CD4-positive, alpha-beta T cell treated with Interleukin-12 subunit alpha and Interleukin-12 subunit beta, for 1 hour (primary cell): ENCODE measurements at regions not wholly inside any gene's neighbourhood (a gene's known extent, or its start where the extent isn't known, plus 50 kb on each side); places are given as distances from the start of the nearest gene placed in this dataset.

ENCODE experiments used
- DNase-seq: peaks from one replicate; pipeline ENCODE4 v3.0.0-alpha.2; 2020

DNA sequence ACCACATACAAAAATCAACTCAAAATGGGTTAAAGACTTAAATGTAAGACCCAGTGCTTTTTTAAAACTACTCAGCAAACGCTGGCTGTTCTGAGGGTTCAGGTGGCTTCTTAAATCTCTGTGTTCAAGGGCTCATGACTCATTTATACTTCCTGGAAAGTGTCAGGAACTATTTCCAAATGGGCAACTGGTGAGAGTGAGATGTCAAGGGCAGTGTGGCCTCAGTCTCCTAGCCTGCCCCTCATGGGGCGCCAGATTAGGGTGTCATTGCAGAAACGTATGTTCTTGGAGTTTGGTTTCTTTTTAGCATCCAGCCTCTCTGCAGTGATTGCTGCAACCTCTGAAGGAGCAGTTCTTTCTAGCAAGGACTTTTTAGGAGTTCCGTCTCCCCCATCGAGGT is 485.4 kb downstream of the TNS1 start:
- DNase-seq, result no peak

DNA sequence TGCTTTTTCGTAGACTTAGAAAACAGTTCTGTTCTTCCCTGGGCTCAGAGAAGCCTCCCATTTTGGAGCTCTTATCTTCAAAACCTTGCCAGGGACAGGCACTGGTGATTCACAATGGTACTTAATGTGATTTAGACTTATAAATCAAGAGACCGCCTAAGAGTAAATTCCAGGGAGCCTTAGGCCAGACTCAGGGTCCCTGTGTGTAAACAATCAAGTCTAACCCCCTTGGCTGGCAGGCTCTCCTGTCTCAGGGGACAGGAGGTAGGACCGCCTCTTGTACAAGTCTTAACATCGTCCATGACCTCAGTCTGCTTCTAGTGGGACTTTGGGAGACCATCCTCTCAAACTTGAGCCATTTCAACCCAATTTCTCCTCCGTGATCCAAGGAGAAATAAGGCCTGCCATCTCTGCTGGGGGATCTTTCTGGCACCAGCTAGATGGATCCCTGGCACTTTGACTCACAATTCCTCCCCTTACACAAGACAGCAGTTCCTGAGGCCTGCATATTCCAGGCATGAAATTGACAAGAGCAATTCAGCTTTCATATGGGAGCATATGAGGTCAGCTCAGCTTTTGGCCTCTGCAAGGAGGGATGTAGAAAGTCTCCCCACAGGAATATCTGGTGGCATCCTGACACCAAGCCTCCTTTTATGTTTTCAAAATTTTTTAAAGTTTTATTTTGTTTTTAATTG is 487.0 kb downstream of the TNS1 start:
- DNase-seq, result no peak

DNA sequence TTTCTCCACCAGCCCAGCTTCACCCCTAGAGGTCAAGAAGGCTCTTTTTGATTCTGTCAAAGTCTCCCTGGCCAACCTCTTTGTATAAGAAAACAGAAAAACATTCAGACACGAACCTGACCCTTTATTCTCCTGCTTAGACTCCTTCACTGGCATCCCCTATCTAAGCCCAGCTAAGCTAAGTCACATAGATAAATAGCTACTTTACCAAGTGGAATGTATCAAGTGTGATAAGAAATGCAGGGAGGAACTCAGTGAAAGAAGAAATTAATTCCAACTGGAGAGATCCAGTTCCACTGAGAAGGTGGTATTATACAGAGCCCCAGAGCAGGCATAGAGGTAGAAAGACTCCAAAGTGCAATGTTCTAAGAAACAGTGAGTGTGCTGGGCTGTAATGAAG is 489.5 kb downstream of the TNS1 start:
- DNase-seq, result no peak

DNA sequence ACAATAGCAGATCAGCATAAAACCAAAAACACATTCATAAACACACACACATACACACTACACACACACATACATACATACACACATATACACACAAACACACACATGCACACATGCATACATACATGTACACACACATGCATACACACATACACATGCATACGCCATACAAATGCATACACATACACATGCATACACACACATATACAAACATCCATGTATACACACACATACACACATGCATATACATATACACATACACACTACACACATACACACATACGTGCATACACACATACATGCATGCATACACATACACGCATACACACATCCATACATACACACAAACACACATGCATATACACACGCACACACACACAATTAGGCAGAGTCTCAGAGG is 490.1 kb downstream of the TNS1 start:
- no peak for DNase-seq

DNA sequence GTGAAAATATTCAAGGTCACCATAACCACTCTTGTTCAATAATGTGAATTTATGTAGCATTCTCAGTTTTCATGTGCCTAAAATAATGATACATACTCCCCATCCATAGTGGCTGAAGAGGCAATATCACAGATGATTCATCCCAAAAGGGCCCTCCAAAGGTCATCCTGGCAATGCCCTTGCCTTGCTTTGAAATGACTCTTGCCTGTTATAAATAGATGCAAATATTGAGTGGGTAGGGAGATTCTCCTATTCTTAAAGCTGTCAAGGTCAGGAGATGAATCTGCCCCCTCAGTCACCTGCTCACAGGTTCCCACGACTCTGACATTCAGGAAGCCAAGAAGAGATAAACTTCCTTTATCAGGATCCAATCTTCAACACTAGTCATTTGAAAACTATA is 490.5 kb downstream of the TNS1 start:
- DNase-seq, result no peak

DNA sequence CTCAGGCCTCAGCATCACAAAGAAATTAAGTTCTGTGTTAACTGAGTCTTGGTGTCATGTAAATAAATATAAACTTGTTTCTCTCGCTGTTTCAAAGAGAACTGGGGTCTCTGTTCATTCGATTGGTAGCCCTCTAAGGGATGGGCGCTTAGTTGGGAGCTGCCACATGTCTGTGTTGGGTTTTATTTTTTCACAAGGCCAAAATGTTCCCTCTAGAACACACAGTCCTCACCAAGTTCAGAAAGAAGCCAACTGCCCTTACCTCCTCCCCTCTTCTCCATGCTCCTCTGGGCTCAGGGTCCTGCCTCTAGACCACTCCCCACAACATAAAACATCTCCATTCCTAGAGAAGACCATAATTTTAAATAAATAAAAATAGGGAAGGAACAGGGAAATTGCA is 490.9 kb downstream of the TNS1 start:
- no peak for DNase-seq

DNA sequence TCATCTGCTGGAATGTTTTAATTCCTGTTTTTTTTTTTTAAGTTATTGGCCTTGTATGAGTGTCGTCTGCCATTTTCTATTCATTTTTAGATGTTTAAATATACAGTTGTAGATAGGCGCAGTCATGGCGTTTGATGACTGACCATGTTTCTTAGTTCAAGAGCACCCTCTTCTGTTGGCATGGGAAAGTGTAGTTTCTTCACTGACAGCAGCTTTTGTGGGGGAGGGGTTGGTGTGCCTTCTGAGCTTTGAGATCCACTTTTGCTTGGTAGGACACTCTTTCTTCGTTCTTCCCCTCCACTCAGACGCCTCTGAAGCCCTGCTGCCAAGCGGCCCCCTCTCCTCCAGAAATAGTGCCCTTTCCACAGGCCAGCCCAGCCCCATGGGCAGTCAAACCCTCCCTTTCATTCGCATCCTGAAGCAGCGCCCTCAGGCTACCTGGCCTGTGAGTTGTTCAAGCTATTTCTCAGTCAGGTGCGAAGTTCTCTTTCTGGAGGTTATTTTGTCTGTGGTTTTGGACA is 492.0 kb downstream of the TNS1 start:
- peak; percentile 22 for DNase-seq

DNA sequence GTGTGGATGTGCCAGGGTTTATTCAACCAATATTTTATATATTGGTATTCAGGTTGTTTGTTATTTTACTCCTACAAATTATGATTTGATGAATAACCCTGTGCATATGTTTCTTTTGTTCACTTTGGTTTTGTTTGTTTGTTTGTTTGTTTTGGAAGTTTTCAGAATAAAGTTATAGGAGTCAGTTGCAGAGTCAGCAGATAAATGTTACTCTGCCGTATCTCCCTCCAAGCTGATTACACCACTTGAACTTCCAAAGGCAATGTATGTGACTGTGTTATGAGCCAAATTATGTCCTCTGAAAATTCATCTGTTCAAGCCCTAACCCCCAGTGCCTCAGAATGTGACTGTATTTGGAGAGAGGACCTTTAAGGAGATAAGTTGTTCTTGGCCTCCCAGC is 497.5 kb downstream of the TNS1 start:
- no peak for DNase-seq

DNA sequence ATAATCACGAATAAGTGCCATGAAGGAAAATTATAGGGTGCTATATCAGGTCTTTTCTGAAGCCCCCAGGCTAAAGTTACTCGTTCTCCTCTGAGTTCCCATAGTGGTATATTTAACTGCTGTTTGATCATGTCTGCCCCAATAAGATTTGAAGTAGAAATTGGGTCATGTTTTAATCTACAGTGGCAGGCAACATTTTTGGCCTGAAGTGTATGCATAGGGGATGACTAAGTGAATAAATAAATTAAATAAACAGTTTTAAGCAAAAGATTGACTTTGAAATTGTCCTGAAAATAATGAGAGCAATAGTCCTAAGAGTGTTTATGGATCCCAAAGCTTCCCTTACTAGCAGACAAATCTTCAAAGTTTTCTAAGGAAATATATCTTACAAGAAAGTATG is 500.9 kb downstream of the TNS1 start:
- no peak for DNase-seq

DNA sequence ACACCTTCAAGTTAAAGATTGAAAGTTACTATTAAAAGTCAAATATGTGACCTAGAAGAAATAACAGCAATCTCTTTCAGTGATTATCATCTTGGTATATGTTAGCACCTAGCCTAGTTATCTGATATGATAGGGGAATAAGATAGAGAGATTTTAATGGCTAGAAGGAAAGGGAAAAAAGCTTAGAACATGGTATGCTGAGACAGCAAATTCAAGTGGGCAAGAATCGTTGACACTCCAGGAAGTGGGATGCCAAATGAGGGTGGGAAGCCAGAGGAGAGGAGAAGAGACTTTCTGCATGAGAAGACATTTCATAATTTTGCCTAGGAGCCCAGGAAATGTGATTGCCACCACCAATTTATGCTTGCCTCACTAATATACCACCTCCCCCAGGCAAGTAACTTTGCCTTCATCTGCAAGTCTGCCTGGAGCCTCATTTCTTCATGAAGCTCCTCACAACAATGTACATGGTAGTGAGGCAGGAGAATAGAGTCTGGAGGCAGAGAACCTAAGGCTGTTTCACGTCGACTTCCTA is 504.9 kb downstream of the TNS1 start:
- DNase-seq, result no peak

DNA sequence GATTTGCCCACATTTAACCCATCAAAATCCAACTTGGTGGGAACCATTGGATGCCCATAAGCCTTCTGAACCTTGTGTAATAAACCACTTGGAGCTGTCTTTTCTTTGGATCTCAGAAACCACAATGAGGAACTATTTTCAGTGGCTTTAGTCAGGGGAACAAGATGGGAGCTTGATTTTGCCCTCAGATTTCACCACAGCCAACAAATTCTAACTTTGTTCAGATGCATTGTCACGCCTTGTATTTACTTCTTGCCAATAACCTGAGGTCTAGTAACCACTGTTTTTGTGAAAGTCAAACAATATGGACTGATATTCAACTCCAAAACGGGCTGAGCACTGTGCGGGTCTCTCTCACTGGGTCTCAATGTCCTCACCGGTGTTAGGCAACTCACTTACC is 508.2 kb downstream of the TNS1 start:
- DNase-seq, result no peak

DNA sequence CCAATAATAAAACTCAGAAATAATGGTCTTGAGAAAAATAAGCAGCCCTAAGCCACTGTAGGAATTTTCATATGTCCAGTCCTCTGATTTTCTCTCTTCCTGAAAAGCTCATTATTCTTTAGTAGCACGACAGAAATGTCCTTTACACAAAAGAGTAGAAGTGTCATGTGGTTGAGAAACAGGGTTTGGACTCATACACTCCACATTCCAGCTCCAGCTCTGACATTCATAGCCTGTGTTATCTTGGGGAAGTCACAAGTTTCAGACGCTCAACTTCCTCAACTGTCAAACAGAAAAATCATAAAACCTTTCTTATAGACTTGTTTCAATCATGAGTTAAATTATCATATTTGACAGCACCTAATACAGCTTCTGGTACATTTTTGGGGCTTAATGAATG is 511.5 kb downstream of the TNS1 start:
- DNase-seq, result no peak

DNA sequence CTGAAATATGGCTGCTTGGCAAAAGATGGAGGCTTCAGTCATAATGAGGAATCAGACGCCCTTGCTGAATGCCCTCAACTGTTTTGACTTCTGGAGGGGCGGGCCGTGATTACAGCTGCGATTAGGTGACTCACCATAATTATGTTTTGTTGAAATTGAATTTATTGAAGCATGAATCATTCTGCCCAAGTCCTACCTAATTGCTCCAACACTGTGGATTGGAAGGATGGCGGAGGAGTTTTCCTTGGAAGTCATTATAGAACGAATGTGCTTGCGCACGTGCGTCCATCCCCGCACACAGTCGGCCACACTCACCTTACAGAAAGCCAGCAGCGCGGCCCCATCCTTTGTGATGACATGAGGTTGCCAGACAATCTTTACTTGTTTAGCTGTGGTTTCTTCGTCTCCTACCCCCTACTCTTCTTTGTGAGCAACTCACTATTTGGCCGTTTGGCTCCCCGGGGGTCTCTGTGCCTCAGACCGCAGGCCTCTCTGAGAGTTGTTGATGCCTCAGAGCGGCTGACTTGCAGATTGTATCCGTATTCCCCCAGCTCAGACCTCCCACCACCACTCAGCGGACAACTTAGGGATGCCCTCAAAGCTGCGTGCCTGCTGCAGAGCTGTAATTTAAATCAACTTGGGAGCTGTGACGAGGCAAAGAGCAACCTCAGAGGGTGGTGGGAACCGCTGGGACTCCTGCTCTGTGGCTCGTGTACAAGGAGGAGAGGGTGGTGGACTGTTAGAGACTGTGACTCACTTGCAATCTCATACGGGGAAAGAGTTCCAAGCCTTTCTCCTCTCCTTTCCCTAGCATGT is 513.4 kb downstream of the TNS1 start:
- DNase-seq, result no peak

DNA sequence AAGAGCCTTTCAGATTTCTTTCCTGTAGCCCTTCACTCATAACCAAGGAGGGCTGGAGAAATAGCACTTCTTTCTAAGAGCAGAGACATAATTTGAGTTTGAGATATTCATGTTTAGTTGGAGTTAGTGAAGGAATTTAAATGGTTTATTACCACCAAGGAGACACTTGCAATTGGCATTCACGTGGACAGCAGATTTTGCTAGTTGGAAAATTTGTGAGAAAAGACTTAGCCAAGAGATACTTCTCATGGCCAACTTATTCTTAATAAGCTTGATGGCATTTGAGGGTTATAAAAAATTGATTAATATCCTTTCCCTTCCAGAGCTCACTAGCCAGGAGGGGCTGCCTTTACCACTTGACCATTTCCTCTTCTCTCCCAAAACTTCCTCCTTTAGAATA is 518.7 kb downstream of the TNS1 start:
- no peak for DNase-seq

DNA sequence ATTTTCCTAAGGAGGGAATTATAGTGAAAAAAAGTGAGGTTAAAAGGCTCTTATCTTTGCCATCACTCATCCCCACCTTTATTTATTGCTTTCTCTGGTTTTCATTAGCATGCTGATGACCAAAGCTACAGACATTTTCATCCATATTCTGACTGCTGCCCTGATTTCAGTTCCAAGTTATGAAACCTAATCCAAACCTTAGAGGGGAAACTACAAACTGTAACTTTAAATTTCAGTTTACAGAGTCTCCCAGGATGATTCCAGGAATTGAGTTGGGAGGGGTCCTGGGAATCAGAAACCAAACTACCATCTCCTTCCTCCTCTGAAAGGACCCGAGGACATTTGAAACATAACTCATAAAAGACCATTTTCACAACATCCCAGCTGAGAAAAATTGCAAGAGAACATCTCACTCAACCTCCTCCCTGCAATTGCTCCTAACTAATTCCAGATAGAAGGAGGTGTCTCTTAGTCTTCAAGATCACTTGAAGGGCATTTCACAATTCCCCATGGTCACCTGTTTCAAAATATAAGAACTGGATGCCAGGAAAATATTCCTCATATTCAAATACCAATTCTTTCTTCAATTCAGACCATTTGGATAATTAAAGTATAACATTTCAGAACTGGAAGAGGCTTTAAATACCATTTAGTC is 520.6 kb downstream of the TNS1 start:
- DNase-seq, result no peak

DNA sequence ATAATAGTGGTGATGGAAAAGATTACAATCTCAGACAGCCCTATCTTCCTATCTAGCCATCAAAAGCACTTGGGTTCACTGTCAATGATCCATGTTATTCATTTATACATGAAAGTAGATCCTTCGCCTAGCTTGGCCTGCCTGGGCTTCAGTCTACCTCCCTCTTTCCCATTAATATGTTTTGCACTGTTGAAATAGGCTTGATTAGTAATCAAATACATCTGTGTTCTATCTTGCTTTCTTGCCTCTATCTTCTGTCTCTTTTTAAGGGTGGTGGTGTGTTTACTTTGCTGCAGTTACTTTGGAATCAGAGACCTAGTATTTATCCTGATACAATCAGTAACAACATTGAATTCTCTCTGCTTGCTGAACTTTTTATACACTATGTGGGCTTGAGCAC is 521.2 kb downstream of the TNS1 start:
- DNase-seq, result no peak

DNA sequence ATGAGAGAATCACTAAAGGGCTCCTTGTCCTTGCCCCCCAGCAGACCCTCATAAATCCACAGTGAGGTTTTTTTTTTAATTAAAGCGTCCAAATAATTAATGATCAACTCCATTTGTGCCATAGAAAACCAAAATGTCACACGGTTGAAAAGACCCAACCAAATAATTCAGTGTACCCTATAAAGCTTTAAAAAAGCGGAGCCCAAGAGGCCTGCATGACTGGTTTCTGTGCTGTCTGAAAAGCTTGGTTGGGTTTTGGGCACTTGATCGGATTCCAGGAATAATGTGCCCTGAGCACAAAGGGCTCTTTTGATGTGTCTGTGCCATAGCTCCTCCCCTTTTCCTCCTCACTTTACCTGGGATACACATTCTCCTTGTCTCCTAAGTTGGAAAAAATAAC is 523.2 kb downstream of the TNS1 start:
- DNase-seq, result no peak

DNA sequence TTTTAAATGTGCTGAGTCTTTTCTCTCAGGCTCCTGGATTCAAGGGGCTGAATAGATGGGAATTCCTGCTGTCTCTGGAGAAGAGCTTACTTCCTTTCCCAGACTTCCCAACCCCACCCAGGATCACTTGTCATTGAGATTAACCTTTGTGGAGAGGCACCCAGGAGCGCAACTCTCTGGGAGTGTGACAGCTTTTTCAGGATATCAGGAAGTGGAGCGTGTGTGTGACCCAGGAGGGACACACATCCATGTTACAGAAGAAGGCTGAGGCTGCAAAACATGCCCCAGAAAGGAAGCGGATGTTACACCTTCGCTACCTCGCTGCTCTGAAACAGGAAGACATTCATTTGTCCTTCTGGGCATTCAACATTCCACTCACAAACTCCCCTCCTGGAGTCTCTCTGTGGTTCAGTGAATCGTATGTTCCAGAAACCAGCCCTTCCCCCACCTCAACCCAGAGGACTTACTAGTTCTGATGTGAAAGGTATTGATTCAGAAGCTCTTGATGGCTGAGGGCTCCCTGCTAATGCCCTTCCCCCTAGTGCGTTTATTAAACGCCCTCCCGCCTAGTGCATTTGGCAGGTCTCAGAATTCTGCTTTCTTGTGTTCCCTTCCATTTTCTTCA is 523.9 kb downstream of the TNS1 start:
- no peak for DNase-seq

DNA sequence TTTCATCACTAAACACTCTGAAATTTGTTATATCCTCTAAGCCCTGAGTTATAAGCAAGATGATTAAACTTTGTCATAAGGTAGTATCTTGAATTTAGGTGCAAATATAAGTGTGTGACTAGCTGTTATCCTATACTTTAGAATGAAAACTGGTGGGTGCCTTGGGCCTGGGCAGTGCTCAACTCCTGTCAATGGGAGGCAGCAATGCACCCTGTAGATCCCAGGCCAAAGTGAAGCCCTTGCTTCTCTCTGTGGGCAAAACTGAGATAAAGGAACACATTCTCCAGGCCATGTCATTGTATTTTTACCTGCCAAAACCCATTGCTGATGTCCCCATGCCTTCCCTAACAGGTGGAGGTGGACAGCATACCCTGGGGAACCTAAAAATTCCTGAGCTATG is 525.2 kb downstream of the TNS1 start:
- DNase-seq, result no peak

DNA sequence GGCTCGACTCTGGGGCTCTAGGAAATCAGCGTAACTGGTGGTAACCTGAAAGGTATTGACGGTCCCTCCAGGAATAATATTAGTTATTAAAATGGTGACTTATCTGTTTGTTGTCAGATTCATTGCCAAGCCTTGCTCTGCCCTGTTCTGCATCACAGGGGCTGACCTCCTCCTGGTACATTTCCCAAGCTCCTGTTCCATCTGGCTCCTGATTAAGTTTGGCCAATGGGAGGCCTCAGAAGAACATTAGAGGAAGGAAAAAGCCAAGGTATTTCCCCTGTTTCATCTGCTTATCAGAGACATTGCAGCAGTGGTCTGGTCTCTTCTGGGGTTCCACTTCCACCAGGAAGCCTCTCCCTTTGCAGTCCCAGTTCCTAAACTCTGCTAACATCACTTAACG is 527.0 kb downstream of the TNS1 start:
- DNase-seq, result no peak

DNA sequence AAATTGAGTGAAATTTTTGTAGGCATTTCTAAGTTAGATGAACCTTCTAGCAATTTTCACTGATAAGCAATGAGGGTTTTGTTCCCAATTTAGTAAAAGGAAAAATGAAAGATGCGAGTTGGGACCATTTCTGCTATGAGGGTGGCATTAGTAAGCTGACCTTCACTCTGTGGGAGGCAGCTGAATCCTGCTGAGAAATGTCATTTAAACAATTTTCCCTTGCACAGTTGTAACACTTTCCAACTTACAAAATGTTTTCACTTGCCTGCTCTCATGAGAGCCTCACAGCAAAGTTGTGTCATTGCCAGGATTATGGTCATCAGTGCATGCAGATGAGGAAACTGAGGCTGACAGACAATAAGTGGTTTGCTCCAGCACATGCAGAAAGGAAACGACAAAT is 527.7 kb downstream of the TNS1 start:
- DNase-seq, result no peak

DNA sequence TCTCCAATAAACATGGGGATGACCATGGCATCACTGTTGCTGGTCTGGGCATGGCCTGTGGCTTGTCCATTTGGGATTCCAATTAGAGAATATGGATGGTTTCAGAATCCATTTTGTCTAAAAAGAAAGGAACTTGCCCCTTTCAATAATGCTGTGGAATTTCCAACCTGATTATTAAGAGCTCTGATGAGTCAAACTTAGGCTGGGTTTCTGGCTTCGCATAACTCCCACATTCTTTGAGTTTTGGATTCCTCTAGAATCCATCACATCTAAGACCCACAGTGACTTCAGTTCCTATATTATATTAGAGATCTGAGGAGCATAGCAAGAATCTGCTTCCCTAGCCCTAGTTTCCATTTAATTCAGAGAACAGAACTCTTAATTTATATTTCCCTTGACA is 531.5 kb downstream of the TNS1 start:
- no peak for DNase-seq

DNA sequence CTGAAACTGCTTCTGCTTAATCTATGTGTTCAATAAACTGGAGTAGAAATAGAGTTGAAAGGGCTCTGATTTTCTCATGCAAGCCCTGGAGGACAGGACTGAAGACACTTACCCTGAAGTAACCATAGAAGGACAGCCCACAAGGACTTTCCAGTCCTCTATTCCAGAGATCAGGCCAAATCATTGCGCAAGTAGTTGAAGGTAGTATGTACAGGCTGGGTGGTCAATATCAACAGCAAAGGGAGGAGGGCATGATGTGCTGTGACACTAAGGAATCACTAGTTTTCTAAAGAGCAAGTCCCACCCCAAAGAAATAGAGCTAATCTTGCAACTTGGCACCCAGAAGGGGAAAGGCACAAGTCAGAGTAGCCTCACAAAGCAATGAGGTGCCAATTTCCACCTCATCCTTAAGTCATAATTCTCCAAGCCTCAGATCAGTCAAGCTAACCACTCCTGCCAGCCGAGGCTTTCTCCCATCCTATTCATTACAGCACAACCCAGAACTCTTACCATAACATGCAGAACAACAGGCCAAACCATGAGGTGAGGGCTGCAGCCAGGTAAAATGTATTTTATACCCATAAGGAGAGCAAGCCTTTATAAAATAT is 533.5 kb downstream of the TNS1 start:
- DNase-seq, result no peak
